Bronchial epithelial cell (primary cell): ENCODE measurements at regions not wholly inside any gene's neighbourhood (a gene's known extent, or its start where the extent isn't known, plus 50 kb on each side); places are given as distances from the start of the nearest gene placed in this dataset.

ENCODE experiments used
- DNase-seq: peaks from one replicate; pipeline ENCODE4 v3.0.0-alpha.2; 2010; ENCODE audit warnings: low read depth
- FAIRE-seq: peaks from 2 replicates; lab custom pipeline; 2011; peaks lifted over from hg19 to GRCh38; lab: Jason Lieb, UNC
- H3K27me3 ChIP-seq: 2 replicates; pipeline ENCODE4 v1.5.1; 2011; ENCODE audit warnings: low read length; ENCODE audit not compliant: control insufficient read depth, insufficient read depth
- H3K36me3 ChIP-seq: 2 replicates; pipeline ENCODE4 v1.5.1; 2011; ENCODE audit warnings: low read length; ENCODE audit not compliant: control insufficient read depth, insufficient read depth
- H3K4me3 ChIP-seq: 2 replicates; pipeline ENCODE4 v1.5.1; 2011; ENCODE audit warnings: mild to moderate bottlenecking, low read depth, low read length, control low read depth
- CTCF ChIP-seq: IDR thresholded peaks from 2 replicates; pipeline ENCODE4 v1.5.1; 2011; ENCODE audit warnings: mild to moderate bottlenecking, moderate library complexity, low read length, control low read depth, inconsistent platforms; ENCODE audit not compliant: insufficient read depth, severe bottlenecking

- H3K36me3 ChIP-seq: no peaks in the 10 kb centered on the region
- no peak for DNase-seq
- H3K27me3 ChIP-seq: no peaks in the 10 kb centered on the region
- no peak for TF ChIP-seq CTCF
- FAIRE-seq: no peak
- H3K4me3 ChIP-seq: no peak overlapping the region
Measured at GRCh38 chr11:30725645-30726195, 139.6 kb upstream of the MPPED2 start.

DNA sequence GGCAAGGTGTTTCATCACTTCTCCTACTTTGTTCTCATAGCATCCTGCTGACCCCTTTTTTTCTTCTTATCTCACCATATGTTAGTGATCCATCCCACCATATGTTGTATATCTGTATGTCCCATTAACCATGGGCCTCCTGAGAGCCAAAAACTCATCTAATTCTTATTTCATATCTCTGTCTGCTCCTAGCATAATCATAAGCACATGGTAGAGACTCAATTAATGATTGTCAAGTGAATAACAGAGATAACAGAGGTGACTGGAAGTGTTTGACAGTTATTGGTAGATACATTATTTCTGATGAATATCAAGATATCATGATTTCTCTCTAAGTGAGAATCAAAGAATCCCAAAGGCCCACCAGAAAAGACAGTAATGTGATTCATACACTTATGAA lies 138.1 kb upstream of the MPPED2 start:
- DNase-seq (no peak), FAIRE-seq (no peak)

GRCh38 chr11:30719371-30719770 lies 133.2 kb upstream of the MPPED2 start:
- FAIRE-seq (no peak), DNase-seq (no peak)
- no peaks in the 10 kb centered on the region for H3K27me3 ChIP-seq
- TF ChIP-seq CTCF: no peak
- H3K4me3 ChIP-seq: no peak overlapping the region
- no peaks in the 10 kb centered on the region for H3K36me3 ChIP-seq

More for the DNA sequence above, 138.1 kb upstream of the MPPED2 start:
- Histone ChIP-seq H3K27me3 (no peaks in the 10 kb centered on the region), H3K36me3 (no peaks in the 10 kb centered on the region), H3K4me3 (no peak overlapping the region)
- TF ChIP-seq CTCF: no peak

GRCh38 chr11:30717641-30718040 lies 131.5 kb upstream of the MPPED2 start:
- H3K4me3 ChIP-seq: no peak overlapping the region
- no peak for FAIRE-seq

GRCh38 chr11:30717009-30717408 lies 130.9 kb upstream of the MPPED2 start:
- Histone ChIP-seq H3K36me3 (no peaks in the 10 kb centered on the region), H3K27me3 (no peaks in the 10 kb centered on the region), H3K4me3 (no peak overlapping the region)
- no peak for DNase-seq
- no peak for TF ChIP-seq CTCF
- no peak for FAIRE-seq

More at GRCh38 chr11:30717641-30718040, 131.5 kb upstream of the MPPED2 start:
- H3K27me3 ChIP-seq: no peaks in the 10 kb centered on the region
- TF ChIP-seq CTCF: no peak
- no peaks in the 10 kb centered on the region for H3K36me3 ChIP-seq
- no peak for DNase-seq

DNA sequence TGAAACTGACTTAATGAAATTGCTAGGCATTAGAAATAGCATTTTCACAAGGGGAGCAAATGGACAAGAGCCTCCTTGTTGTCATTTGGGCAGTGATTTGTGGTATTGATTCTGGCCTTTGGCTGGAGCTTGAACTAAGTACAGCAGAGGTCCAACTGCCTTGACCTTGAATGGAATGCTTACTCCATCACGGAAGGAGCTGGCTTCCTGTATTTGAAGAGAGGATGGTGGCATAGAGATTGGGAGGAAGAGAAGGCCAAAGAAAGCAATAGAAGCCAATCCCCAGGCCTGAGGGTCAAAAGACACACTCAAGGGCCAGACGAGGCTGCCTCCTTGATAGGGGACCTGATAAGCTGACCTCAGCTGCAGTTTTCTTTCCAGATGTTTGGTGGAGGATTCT lies 126.6 kb upstream of the MPPED2 start:
- no peak for TF ChIP-seq CTCF
- no peaks in the 10 kb centered on the region for H3K36me3 ChIP-seq
- no peak overlapping the region for H3K4me3 ChIP-seq
- no peaks in the 10 kb centered on the region for H3K27me3 ChIP-seq
- FAIRE-seq (no peak), DNase-seq (no peak)
